ENCODE measurements at regions not wholly inside any gene's neighbourhood (a gene's known extent, or its start where the extent isn't known, plus 50 kb on each side); places are given as distances from the start of the nearest gene placed in this dataset.

- TF ChIP-seq REST (IDR thresholded peaks at IDR 0.05; ENCODE audit: borderline replicate concordance) (no peak), RAD21 (conservative IDR thresholded peaks at IDR 0.05) (no peak), CTCF (IDR thresholded peaks at IDR 0.05; ENCODE audit: poor library complexity, severe bottlenecking) (no peak), POLR2AphosphoS5 (IDR thresholded peaks at IDR 0.05) (no peak), EZH2 (IDR thresholded peaks at IDR 0.05; ENCODE audit: borderline replicate concordance, insufficient read depth, low read length, poor library complexity, severe bottlenecking) (no peak), TAF1 (IDR thresholded peaks at IDR 0.05; ENCODE audit: low read depth) (no peak), MXI1 (conservative IDR thresholded peaks at IDR 0.05; ENCODE audit: poor library complexity, severe bottlenecking) (no peak), SMC3 (conservative IDR thresholded peaks at IDR 0.05; ENCODE audit: poor library complexity) (no peak), EP300 (conservative IDR thresholded peaks at IDR 0.05; ENCODE audit: poor library complexity, severe bottlenecking) (no peak)
- H3K79me2 ChIP-seq (replicated peaks; ENCODE audit: insufficient read depth, low read length) = no peaks in the 10 kb centered on the region
- H3K4me2 ChIP-seq (ENCODE audit: low read length) = no peak overlapping the region
- no peak overlapping the region for H3K4me3 ChIP-seq (ENCODE audit: low read length)
- H3K9ac ChIP-seq (ENCODE audit: low read length) = no peak overlapping the region
- H3K27ac ChIP-seq (ENCODE audit: low read length) = no peak overlapping the region
- no peaks in the 10 kb centered on the region for H3K9me3 ChIP-seq (ENCODE audit: low read length)
- H3F3A ChIP-seq (ENCODE audit: insufficient read depth, low read length, poor library complexity, severe bottlenecking) = no peaks in the 10 kb centered on the region
- no peaks in the 10 kb centered on the region for H3K9me2 ChIP-seq (ENCODE audit: insufficient read depth, low read length)
- H2AFZ ChIP-seq (ENCODE audit: low read depth, low read length) = no peak overlapping the region
- H3K36me3 ChIP-seq (ENCODE audit: insufficient read depth, low read length) = no peaks in the 10 kb centered on the region
- no peaks in the 10 kb centered on the region for H3K27me3 ChIP-seq (ENCODE audit: insufficient read depth, low read depth, low read length)
- H4K20me1 ChIP-seq (ENCODE audit: insufficient read depth) = no peaks in the 10 kb centered on the region
These were observed 637.8 kb upstream of the MEF2C start for GRCh38 chr5:89520771-89521170.

GRCh38 chr5:89513299-89514044 lies 630.5 kb upstream of the MEF2C start:
- no peak overlapping the region for H3K27ac ChIP-seq (ENCODE audit: low read length)
- H3K9me2 ChIP-seq (ENCODE audit: insufficient read depth, low read length) = no peaks in the 10 kb centered on the region
- no peaks in the 10 kb centered on the region for H3K36me3 ChIP-seq (ENCODE audit: insufficient read depth, low read length)
- H3K9me3 ChIP-seq (ENCODE audit: low read length) = no peaks in the 10 kb centered on the region
- H3K9ac ChIP-seq (ENCODE audit: low read length) = no peak overlapping the region
- no peaks in the 10 kb centered on the region for H3K27me3 ChIP-seq (ENCODE audit: insufficient read depth, low read depth, low read length)
- no peaks in the 10 kb centered on the region for H4K20me1 ChIP-seq (ENCODE audit: insufficient read depth)
- H3F3A ChIP-seq (ENCODE audit: insufficient read depth, low read length, poor library complexity, severe bottlenecking) = no peaks in the 10 kb centered on the region
- no peak overlapping the region for H3K4me2 ChIP-seq (ENCODE audit: low read length)
- TF ChIP-seq RAD21 (conservative IDR thresholded peaks at IDR 0.05) (no peak), MXI1 (conservative IDR thresholded peaks at IDR 0.05; ENCODE audit: poor library complexity, severe bottlenecking) (no peak), EZH2 (IDR thresholded peaks at IDR 0.05; ENCODE audit: borderline replicate concordance, insufficient read depth, low read length, poor library complexity, severe bottlenecking) (no peak)
- H2AFZ ChIP-seq (ENCODE audit: low read depth, low read length) = no peak overlapping the region
- no peak overlapping the region for H3K4me3 ChIP-seq (ENCODE audit: low read length)
- no peaks in the 10 kb centered on the region for H3K79me2 ChIP-seq (replicated peaks; ENCODE audit: insufficient read depth, low read length)

Data from neural cell (in vitro differentiated cells).